ENCODE measurements at regions not wholly inside any gene's neighbourhood (a gene's known extent, or its start where the extent isn't known, plus 50 kb on each side); places are given as distances from the start of the nearest gene placed in this dataset.

DNA sequence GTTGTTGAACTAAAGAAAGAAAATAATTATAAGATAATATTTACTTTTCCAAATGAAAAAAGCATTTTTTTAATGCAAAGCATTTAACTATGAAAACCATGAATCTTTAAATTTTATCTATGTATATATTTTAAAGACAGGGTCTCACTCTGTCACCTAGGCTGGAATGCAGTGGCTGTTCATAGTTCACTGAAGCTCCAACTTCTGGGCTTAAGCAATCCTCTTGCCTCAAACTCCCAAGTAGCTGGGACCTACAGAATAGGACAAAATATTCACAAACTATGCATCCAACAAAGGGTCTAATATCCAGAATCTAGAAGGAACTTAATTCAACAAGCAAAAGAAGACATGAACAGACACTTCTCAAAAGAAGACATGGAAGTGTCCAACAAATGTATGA lies 55.9 kb upstream of the ALB start:
- no peak for DNase-seq (ENCODE audit: low read depth)
- no peak overlapping the region for H3K4me3 ChIP-seq (ENCODE audit: low read length)
- TF ChIP-seq, protein P1, sequence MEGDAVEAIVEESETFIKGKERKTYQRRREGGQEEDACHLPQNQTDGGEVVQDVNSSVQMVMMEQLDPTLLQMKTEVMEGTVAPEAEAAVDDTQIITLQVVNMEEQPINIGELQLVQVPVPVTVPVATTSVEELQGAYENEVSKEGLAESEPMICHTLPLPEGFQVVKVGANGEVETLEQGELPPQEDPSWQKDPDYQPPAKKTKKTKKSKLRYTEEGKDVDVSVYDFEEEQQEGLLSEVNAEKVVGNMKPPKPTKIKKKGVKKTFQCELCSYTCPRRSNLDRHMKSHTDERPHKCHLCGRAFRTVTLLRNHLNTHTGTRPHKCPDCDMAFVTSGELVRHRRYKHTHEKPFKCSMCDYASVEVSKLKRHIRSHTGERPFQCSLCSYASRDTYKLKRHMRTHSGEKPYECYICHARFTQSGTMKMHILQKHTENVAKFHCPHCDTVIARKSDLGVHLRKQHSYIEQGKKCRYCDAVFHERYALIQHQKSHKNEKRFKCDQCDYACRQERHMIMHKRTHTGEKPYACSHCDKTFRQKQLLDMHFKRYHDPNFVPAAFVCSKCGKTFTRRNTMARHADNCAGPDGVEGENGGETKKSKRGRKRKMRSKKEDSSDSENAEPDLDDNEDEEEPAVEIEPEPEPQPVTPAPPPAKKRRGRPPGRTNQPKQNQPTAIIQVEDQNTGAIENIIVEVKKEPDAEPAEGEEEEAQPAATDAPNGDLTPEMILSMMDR (conservative IDR thresholded peaks at IDR 0.05; ENCODE audit: low read depth, low read length), result no peak

DNA sequence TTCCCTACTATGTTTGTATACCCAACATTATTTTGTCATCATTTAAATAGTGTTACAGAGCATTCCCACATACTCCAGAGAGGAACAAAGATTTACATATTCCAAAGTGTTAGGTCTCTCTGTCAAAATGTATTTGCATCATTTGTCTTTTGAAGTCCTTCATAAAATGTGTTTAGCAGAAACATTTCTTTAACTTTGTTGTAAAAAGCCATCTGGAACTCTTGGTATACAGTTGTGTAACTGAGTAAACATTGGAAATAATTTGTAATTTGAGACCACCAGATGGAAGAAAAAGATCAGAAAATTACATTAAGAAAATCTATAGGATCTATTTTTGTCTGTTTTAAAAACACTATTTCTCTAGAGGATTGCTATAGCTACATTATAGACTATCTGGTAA lies 56.6 kb upstream of the ALB start:
- TF ChIP-seq, protein P1 (conservative IDR thresholded peaks at IDR 0.05; ENCODE audit: low read depth, low read length), result no peak
- no peak overlapping the region for H3K4me3 ChIP-seq (ENCODE audit: low read length)
- no peak for DNase-seq (ENCODE audit: low read depth)

DNA sequence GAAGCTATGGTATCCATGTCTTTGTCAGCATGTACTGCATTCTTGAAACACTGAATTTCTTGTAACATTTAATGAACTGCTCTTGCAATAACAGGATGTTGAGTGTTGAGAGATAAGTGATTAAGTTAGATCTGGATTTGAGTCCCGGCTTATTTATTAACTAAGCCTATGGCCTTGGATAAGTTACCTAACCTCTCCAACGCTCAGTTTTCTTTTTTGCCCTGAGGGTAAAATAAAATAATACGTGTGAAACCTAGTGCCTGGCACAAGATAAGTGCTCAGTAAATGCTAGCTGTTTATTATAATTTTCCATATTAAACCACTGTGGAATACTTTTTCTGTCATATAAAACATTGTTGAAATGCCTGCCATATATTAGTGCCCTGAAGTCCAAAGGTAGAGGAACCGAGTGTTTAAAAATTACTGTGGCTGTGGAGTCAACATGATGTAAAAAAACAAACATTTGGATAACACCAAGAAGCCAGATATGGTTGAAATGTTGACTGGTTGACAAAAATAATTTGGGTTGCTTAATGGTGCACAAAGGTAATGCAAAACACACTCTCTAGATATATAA lies 58.6 kb upstream of the ALB start:
- no peak overlapping the region for H3K4me3 ChIP-seq (ENCODE audit: low read length)
- TF ChIP-seq, protein P1 (conservative IDR thresholded peaks at IDR 0.05; ENCODE audit: low read depth, low read length), result no peak
- DNase-seq (ENCODE audit: low read depth), result no peak

DNA sequence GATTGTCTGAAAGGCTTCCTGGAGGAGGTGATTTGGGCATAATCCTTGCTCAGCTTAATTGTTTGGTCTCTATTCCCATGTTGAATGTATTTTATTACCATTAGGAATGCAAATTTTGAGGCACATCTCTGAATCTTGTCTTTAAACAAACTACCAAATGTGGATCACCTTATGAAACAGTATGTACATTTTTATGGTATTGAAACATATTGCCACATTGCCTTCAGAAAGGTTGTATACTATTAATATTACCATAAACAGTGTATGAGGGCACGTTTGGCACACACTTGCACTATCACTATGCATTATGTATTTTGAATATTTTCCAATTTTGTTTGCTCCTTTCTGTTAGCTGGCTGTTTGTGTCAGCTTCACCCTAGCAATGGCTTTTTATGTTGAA lies 60.0 kb upstream of the ALB start:
- TF ChIP-seq, protein P1 (conservative IDR thresholded peaks at IDR 0.05; ENCODE audit: low read depth, low read length), result no peak
- no peak overlapping the region for H3K4me3 ChIP-seq (ENCODE audit: low read length)
- no peak for DNase-seq (ENCODE audit: low read depth)

DNA sequence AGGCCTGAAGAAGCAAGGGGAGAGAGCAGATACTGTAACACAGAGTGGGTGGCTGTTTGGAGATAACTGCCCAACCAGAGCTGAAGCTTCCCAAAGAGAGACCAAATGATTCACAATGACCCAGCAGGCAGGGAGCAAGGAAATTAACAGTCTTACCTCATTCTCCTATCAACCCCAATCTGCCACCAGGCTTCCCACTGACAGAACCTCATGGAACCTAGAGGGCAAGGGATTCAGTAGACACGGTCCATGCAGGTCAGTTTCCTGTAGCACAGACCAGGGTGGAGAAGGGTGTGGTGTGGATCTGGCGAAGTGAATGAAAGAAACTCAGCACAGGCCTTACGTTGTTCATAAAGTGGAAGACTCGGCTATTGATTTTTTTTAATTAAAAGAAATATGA lies 60.7 kb upstream of the ALB start:
- TF ChIP-seq, protein P1 (conservative IDR thresholded peaks at IDR 0.05; ENCODE audit: low read depth, low read length), result no peak
- no peak overlapping the region for H3K4me3 ChIP-seq (ENCODE audit: low read length)
- DNase-seq (ENCODE audit: low read depth), result no peak

DNA sequence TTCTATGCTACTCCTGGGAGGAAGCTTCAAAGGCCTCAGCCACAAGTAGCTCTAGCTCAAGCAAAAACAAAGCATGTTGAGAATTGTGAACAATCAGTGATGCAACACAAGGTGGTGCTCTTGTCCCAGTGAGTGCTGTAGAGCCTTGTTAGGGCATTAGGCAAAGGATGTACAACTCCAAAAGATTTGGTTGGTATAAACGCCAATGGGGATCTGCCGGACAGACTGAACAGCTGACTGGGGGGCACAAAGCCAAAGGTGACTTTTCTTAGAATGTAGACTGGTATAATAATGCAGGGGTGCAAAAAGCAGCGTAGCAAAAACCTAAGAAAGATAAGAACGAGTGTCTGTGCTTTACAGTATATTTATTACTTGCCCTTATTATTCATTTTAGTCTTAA lies 62.6 kb upstream of the ALB start:
- TF ChIP-seq, protein P1 (conservative IDR thresholded peaks at IDR 0.05; ENCODE audit: low read depth, low read length), result peak; percentile 63
- peak; percentile 14 for DNase-seq (ENCODE audit: low read depth)
- no peak overlapping the region for H3K4me3 ChIP-seq (ENCODE audit: low read length)

DNA sequence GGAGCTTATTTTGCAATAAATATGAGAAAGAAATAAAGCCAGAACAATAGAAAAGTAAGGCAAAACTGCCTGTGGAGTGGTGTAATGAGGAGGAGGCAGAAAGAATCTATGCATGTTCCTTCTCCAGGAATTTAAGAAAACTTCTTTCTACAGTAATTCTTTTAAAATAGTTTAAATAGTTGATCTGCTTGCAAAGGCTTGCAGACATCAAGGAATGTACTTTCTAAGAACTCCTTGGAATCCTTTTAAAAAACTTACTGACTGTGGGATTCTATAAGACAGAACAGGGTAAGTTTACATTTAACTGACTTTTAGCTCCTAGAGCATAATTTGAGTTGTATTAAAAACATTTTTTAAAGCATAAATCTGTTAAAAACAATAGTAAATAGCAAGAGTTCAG lies 63.2 kb upstream of the ALB start:
- TF ChIP-seq, protein P1 (conservative IDR thresholded peaks at IDR 0.05; ENCODE audit: low read depth, low read length), result no peak
- no peak overlapping the region for H3K4me3 ChIP-seq (ENCODE audit: low read length)
- no peak for DNase-seq (ENCODE audit: low read depth)

Data from retinal pigment epithelial cell (primary cell).